RWPE1 (cell line): ENCODE measurements at regions not wholly inside any gene's neighbourhood (a gene's known extent, or its start where the extent isn't known, plus 50 kb on each side); places are given as distances from the start of the nearest gene placed in this dataset.

Experiments used
- CTCF ChIA-PET: fragments of 350-600 bp; sonication (Branson Sonifier 250); formaldehyde crosslinking; extraction: SDS; loops from one replicate; lab custom pipeline; 2021; lab: Yijun Ruan, JAX
- POLR2A ChIA-PET: fragments of 400-600 bp; formaldehyde crosslinking; extraction: SDS; loops from one replicate; lab custom pipeline; 2020; ENCODE audit warnings: antibody characterized with exemption; ENCODE audit not compliant: low non-redundant PET; lab: Yijun Ruan, JAX
- DNase-seq: peaks from one replicate; pipeline ENCODE4 v3.0.0; 2012; ENCODE audit warnings: low spot score
- H3K27ac ChIP-seq: fragments of 450-650 bp; 2 replicates; pipeline ENCODE4 v1.5.1; 2017
- CTCF ChIP-seq: fragments of 450-650 bp; conservative IDR thresholded peaks from 2 replicates; pipeline ENCODE4 v1.5.1; 2017; ENCODE audit warnings: low read depth, mild to moderate bottlenecking

DNA sequence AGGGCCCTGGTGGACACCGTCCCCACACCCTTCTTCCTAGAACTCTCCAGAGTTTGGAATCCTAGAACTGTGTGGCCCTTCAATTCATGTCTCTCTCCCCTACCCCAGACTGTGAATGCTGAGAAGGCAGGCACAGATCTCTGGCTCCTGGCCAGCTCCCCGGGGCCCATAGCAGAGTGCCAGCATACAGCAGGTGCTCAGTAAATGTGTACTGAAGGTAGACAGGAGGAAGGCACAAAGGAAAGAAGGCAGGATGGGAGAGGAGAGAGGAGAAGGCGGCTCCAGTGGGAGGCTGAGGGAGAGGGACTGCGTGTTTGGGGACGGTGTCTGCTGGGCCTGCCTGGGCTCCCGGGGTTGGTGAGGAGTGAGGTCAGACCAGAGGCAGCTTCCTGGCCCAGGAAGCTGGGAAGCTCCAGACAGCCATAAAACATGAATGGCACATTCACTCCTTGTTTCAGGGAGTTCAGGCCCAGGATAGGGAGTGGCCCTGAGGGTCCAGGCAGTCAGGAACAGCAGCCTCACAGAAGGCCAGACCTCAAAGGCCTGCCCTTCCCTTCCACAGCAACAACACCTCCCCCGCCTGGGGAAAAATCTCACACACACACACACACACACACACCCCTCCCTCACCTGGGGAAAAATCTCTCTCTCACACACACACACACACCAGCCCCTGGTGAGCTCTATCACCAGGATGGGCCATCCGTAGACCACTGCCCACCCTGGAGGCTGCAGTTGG lies 137.1 kb upstream of the PRR20G start:
- POLR2A ChIA-PET: no interaction called here
- no peak overlapping the region for H3K27ac ChIP-seq
- CTCF ChIA-PET: interaction anchor here (0.7 kb wide), 1 partner anchor 443 kb away, joined by 4 read pairs; no protein-coding TSS in a partner anchor
- DNase-seq: no peak
- TF ChIP-seq CTCF: no peak

- no peak for TF ChIP-seq CTCF
- no peak for DNase-seq
- POLR2A ChIA-PET: no interaction called here
- no peak overlapping the region for H3K27ac ChIP-seq
- CTCF ChIA-PET: interaction anchor here (0.6 to 0.7 kb wide), 2 partner anchors 49 to 442 kb away, joined by 3 to 4 read pairs; no protein-coding TSS in a partner anchor
These were observed 136.3 kb upstream of the PRR20G start for GRCh38 chr3:127423856-127424765.

- no peak for TF ChIP-seq CTCF
- ChIA-PET CTCF (no interaction called here), POLR2A (interaction anchor here (0.5 kb wide), 1 partner anchor 24 kb away, joined by 3 read pairs; no protein-coding TSS in a partner anchor)
- no peak overlapping the region for H3K27ac ChIP-seq
- no peak for DNase-seq
These were observed 135.0 kb upstream of the PRR20G start for GRCh38 chr3:127422663-127423375.

GRCh38 chr3:127421943-127422662 lies 134.3 kb upstream of the PRR20G start:
- DNase-seq: no peak
- ChIA-PET POLR2A (interaction anchor here (0.5 kb wide), 1 partner anchor 25 kb away, joined by 3 read pairs; no protein-coding TSS in a partner anchor), CTCF (interaction anchor here (0.8 kb wide), 1 partner anchor 16 kb away, joined by 3 read pairs; no protein-coding TSS in a partner anchor)
- TF ChIP-seq CTCF: no peak
- no peak overlapping the region for H3K27ac ChIP-seq

DNA sequence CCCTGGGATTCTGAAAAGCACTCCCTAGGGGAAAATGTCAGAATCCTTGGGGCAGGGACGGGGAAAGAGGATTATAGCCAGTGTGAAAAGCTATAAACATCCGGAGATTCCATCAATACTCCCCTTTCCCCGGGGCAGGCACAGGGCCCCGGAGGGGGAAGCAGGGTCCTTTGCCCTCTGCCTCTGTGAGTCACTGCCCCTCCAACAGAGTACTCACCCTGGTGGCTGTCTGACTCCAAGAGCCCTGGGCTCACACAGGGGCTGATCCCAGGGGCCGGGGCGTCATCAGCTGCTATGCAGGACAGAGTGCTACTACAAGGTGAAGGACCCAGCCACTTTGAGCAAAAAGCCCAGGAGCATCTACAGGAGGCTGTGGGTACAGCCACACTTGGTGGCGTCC lies 133.0 kb upstream of the PRR20G start:
- no peak for DNase-seq
- TF ChIP-seq CTCF: no peak
- ChIA-PET POLR2A (no interaction called here), CTCF (interaction anchor here (1.7 kb wide), 1 partner anchor 15 kb away, joined by 4 read pairs; no protein-coding TSS in a partner anchor)
- H3K27ac ChIP-seq: no peak overlapping the region
